ENCODE measurements at regions not wholly inside any gene's neighbourhood (a gene's known extent, or its start where the extent isn't known, plus 50 kb on each side); places are given as distances from the start of the nearest gene placed in this dataset.

- intact Hi-C loops (cut with DNase I; ENCODE audit: low total_unique reads): loop anchor here (5.0 to 10.0 kb wide), 2 partner anchors 58 to 1006 kb away; no protein-coding TSS in a partner anchor
- Histone ChIP-seq H3K4me1 (peaks cover 0 to 42% (median 28%) of the 10 kb centered on the region in 4 donors), H3K9me3 (no peaks in the 10 kb centered on the region), H3K4me3 (no peak overlapping the region), H3K36me3 (no peaks in the 10 kb centered on the region), H3K27ac (peak overlapping the region; percentile 73 to 75), H3K27me3 (no peaks in the 10 kb centered on the region)
- TF ChIP-seq CTCF (IDR thresholded peaks at IDR 0.05): no peak
- no peak for DNase-seq
Observed at GRCh38 chr5:67246546-67247268, 50.1 kb upstream of the CD180 start.

All from tibial artery (tissue), 4 donors.